IPS-20b (cell line): ENCODE measurements at regions not wholly inside any gene's neighbourhood (a gene's known extent, or its start where the extent isn't known, plus 50 kb on each side); places are given as distances from the start of the nearest gene placed in this dataset.

Source experiments
- H3K27ac ChIP-seq: one replicate; pipeline ENCODE4 v1.5.1; 2013; ENCODE audit warnings: low read length
- H3K27me3 ChIP-seq: 2 replicates; pipeline ENCODE4 v1.6.1; 2013; ENCODE audit warnings: mild to moderate bottlenecking, low read length, inconsistent platforms; ENCODE audit not compliant: insufficient read depth
- H3K36me3 ChIP-seq: 2 replicates; pipeline ENCODE4 v1.6.1; 2013; ENCODE audit warnings: low read depth, mild to moderate bottlenecking, inconsistent platforms, low read length, moderate library complexity; ENCODE audit not compliant: insufficient read depth
- H3K4me1 ChIP-seq: 2 replicates; pipeline ENCODE4 v1.6.1; 2013; ENCODE audit warnings: mild to moderate bottlenecking, control low read depth, inconsistent platforms, low read length, moderate library complexity; ENCODE audit not compliant: insufficient read depth
- H3K4me3 ChIP-seq: 2 replicates; pipeline ENCODE4 v1.5.1; 2013; ENCODE audit warnings: mild to moderate bottlenecking, low read length, inconsistent platforms
- H3K9ac ChIP-seq: 2 replicates; pipeline ENCODE4 v1.6.1; 2013; ENCODE audit warnings: low read depth, mild to moderate bottlenecking, inconsistent platforms, low read length, moderate library complexity
- H3K9me3 ChIP-seq: 2 replicates; pipeline ENCODE4 v1.6.1; 2013; ENCODE audit warnings: mild to moderate bottlenecking, low read depth, low read length, inconsistent platforms; ENCODE audit not compliant: insufficient read depth

- Histone ChIP-seq H3K36me3 (no peaks in the 10 kb centered on the region), H3K9ac (no peak overlapping the region), H3K4me1 (peaks cover under 1% of the 10 kb centered on the region; the same call in 1 of the 2 replicates), H3K27ac (no peak overlapping the region), H3K27me3 (no peaks in the 10 kb centered on the region), H3K4me3 (no peak overlapping the region), H3K9me3 (no peaks in the 10 kb centered on the region; the same call in 1 of the 2 replicates)
Observed at GRCh38 chr5:173522518-173522917, 93.9 kb downstream of the BOD1 start.

DNA sequence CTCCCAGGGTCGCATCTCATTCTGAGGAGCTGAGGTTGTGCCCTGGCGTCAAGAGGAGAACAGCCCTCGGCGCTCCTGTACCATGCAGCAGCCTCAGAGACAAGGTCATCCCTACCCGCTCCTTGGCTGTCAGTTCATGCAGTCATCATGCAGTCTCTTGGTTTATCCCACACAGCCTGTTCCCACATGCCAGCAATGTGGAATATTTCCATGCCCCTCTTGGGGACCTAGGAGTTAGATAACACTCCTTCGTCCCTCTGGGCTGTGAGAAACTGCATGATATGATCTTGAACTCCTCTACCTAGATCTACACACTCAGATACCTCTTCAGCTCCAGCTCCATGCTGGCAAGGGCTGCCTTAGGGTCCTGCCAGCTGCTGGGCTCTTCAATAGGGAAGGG is 97.6 kb downstream of the BOD1 start:
- no peak overlapping the region for H3K4me3 ChIP-seq
- H3K27ac ChIP-seq = no peak overlapping the region
- H3K9ac ChIP-seq = no peak overlapping the region
- no peaks in the 10 kb centered on the region for H3K36me3 ChIP-seq
- no peaks in the 10 kb centered on the region for H3K27me3 ChIP-seq
- no peaks in the 10 kb centered on the region; the same call in 1 of the 2 replicates for H3K9me3 ChIP-seq
- H3K4me1 ChIP-seq = peaks cover 3% of the 10 kb centered on the region; the same call in 1 of the 2 replicates

GRCh38 chr5:173517648-173518047 is 98.8 kb downstream of the BOD1 start:
- no peak overlapping the region for H3K27ac ChIP-seq
- no peak overlapping the region for H3K9ac ChIP-seq
- H3K4me3 ChIP-seq = peak overlapping the region; percentile 0; the same call in 1 of the 2 replicates

DNA sequence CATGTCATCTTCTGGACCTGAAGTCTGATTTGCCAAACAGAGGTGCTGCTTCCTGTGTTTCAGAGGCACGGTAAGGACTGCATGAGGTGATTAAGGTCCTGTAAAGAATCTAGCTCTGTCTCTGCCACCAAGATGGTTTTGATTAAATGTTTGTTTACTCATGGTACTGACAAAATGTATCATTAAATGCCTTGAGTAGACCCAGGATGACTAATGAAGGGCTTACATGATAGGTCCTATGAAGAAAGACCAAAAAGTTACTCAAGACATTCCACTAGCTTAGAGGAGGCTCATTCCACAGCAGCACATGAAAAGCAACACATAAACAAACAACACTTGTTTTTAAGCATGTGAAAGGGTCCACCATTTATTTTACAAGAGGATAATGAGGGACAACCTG is 100.9 kb downstream of the BOD1 start:
- Histone ChIP-seq H3K27ac (no peak overlapping the region), H3K9ac (no peak overlapping the region), H3K9me3 (no peaks in the 10 kb centered on the region; the same call in 1 of the 2 replicates), H3K4me3 (no peak overlapping the region), H3K36me3 (no peaks in the 10 kb centered on the region), H3K27me3 (no peaks in the 10 kb centered on the region), H3K4me1 (peaks cover 3% of the 10 kb centered on the region; the same call in 1 of the 2 replicates)

More at GRCh38 chr5:173517648-173518047, 98.8 kb downstream of the BOD1 start:
- Histone ChIP-seq H3K4me1 (peaks cover 3% of the 10 kb centered on the region; the same call in 1 of the 2 replicates), H3K9me3 (no peaks in the 10 kb centered on the region; the same call in 1 of the 2 replicates), H3K36me3 (no peaks in the 10 kb centered on the region), H3K27me3 (no peaks in the 10 kb centered on the region)

DNA sequence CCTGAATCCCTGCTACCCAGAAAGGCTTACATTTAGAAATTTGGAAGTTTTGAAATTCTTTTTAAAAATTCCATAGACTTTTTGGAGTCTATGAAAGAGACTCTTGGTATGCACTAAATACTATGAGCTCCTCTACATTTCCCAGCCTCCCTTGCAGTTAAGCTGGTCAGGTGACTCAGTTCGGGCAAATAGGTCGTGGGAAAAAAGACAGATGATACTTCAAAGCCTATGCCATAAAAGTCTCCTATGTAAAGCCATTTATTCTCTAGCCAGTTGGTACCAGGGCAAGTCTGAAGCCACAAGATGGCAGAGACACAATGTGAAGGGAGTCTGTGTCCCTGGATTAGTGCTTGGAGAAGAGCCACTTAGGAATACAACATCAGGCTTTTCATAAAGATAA is 101.8 kb downstream of the BOD1 start:
- Histone ChIP-seq H3K27me3 (no peaks in the 10 kb centered on the region), H3K27ac (no peak overlapping the region), H3K4me3 (no peak overlapping the region), H3K9ac (no peak overlapping the region), H3K4me1 (peaks cover 3% of the 10 kb centered on the region; the same call in 1 of the 2 replicates), H3K36me3 (no peaks in the 10 kb centered on the region), H3K9me3 (no peaks in the 10 kb centered on the region)

- Histone ChIP-seq H3K36me3 (no peaks in the 10 kb centered on the region), H3K27me3 (no peaks in the 10 kb centered on the region), H3K9ac (no peak overlapping the region), H3K4me1 (peaks cover 3% of the 10 kb centered on the region; the same call in 1 of the 2 replicates), H3K9me3 (no peaks in the 10 kb centered on the region), H3K27ac (no peak overlapping the region), H3K4me3 (no peak overlapping the region)
Observed at GRCh38 chr5:173513521-173513991, 102.9 kb downstream of the BOD1 start.

DNA sequence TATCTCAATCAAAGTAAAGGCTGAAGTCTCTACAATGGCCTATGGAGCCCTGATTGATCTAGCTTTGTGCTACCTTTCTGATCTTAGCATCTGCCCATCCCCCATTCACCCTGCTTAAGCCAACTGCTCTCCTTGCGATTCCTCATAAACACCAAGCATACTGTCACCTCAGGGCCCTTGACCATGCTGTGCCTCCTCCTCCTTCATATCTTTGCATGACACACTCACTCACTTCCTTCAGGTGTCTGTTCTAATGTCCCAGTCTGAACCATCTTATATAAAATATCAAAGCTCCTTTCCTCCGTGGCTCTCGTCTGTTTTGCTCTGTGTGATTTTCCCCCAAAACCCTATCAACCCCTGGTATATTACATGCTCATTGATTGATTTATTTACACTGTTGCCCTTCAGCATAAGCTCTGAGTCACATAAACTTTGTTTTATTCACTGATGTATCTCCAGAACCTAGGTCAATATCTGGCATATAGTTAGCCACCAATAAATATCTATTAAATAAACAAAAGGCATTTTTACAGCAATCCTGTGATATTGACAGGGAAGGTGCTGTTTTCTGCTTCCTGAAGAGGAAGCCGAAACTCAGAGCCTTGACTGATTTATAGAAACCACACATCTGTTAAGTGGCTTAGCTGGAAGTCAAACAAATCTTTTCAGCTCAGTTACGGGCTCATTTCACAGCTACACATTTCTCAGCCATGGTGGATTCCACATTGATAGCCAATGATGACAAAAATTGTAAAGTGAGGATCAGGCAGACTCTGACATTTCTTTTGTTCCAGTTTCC is 103.6 kb downstream of the BOD1 start:
- no peak overlapping the region for H3K4me3 ChIP-seq
- no peaks in the 10 kb centered on the region for H3K27me3 ChIP-seq
- H3K36me3 ChIP-seq = no peaks in the 10 kb centered on the region
- H3K4me1 ChIP-seq = peaks cover 3% of the 10 kb centered on the region; the same call in 1 of the 2 replicates
- no peaks in the 10 kb centered on the region for H3K9me3 ChIP-seq
- H3K9ac ChIP-seq = no peak overlapping the region
- H3K27ac ChIP-seq = no peak overlapping the region

DNA sequence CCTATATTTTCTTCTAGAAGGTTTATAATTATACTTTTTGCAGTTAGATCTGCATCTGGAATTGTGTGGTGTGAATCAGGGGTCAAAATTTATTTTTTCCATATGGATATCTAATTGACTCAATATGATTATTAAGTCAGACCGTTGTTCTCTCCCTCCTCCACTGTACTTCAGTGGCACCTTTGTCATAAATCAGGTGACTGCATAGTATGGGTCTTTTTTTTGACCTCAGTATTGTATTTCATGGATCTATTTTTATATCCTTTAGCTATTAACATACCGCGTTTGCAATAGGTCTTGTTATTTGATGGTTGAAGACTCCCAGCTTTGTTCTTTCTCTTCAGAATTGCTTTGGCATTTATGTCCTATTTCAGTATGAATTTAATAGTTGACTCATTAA is 107.4 kb downstream of the BOD1 start:
- H3K4me1 ChIP-seq = no peaks in the 10 kb centered on the region
- H3K9me3 ChIP-seq = no peaks in the 10 kb centered on the region; the same call in 1 of the 2 replicates
- no peaks in the 10 kb centered on the region for H3K36me3 ChIP-seq
- H3K27ac ChIP-seq = no peak overlapping the region
- H3K4me3 ChIP-seq = no peak overlapping the region
- no peak overlapping the region for H3K9ac ChIP-seq
- no peaks in the 10 kb centered on the region for H3K27me3 ChIP-seq

GRCh38 chr5:173507171-173507570 is 109.3 kb downstream of the BOD1 start:
- Histone ChIP-seq H3K27me3 (no peaks in the 10 kb centered on the region), H3K9me3 (no peaks in the 10 kb centered on the region; the same call in 1 of the 2 replicates), H3K36me3 (no peaks in the 10 kb centered on the region), H3K4me1 (no peaks in the 10 kb centered on the region), H3K27ac (no peak overlapping the region), H3K4me3 (no peak overlapping the region), H3K9ac (no peak overlapping the region)

DNA sequence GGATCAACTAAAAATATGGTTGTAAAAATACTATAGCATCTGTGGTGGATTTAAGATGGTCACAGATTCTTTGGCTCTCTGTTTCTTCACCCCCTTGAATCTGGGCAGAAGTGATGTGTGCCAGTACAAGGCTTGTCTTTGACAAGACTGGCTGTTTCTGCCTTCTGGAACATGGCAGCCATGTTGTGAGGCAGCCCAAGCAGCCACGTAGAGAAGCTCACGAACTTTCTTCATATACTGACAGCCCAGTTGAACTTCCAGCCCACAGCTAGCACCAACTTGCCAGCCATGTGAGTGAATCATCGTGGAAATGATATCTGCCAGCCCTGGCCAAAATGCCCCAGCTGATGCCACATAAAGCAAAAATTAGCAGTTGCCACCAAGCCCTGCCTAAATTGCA is 110.8 kb downstream of the BOD1 start:
- Histone ChIP-seq H3K9me3 (no peaks in the 10 kb centered on the region; the same call in 1 of the 2 replicates), H3K4me3 (no peak overlapping the region), H3K4me1 (no peaks in the 10 kb centered on the region), H3K9ac (no peak overlapping the region), H3K27me3 (no peaks in the 10 kb centered on the region), H3K27ac (no peak overlapping the region), H3K36me3 (no peaks in the 10 kb centered on the region)

DNA sequence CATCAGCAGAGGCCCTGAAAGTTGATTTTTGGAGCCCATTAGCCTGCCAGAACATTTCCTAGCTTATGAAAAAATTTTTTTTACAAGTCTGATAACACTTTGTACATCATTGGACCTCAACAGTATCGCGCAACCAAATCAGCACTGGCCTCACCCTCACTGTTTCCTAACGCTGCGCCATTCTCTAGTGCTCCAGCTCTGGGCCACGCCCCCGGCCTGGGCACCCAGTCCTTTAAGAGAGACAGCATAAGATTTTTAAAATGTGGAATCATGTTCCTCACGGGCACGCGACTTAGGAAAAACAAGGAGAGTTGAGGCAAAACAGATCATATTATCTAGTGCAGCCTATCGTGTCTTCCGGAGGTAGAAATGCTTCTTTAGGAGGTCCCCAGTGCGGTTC is 114.5 kb downstream of the BOD1 start:
- H3K9me3 ChIP-seq = no peaks in the 10 kb centered on the region; the same call in 1 of the 2 replicates
- H3K4me1 ChIP-seq = peaks cover 8% of the 10 kb centered on the region; the same call in 1 of the 2 replicates
- no peak overlapping the region for H3K4me3 ChIP-seq
- no peak overlapping the region for H3K9ac ChIP-seq
- H3K27ac ChIP-seq = no peak overlapping the region
- no peaks in the 10 kb centered on the region for H3K27me3 ChIP-seq
- no peaks in the 10 kb centered on the region for H3K36me3 ChIP-seq

GRCh38 chr5:173501271-173501670 is 115.2 kb downstream of the BOD1 start:
- no peak overlapping the region for H3K9ac ChIP-seq
- no peaks in the 10 kb centered on the region for H3K27me3 ChIP-seq
- H3K9me3 ChIP-seq = no peaks in the 10 kb centered on the region; the same call in 1 of the 2 replicates
- no peak overlapping the region for H3K27ac ChIP-seq
- H3K4me3 ChIP-seq = no peak overlapping the region
- H3K36me3 ChIP-seq = no peaks in the 10 kb centered on the region
- H3K4me1 ChIP-seq = peaks cover 8% of the 10 kb centered on the region; the same call in 1 of the 2 replicates
